ENCODE measurements at regions not wholly inside any gene's neighbourhood (a gene's known extent, or its start where the extent isn't known, plus 50 kb on each side); places are given as distances from the start of the nearest gene placed in this dataset.

GRCh38 chr2:150885236-150885635 is 376.4 kb downstream of the RBM43 start:
- H3K4me3 ChIP-seq, result no peak overlapping the region
- no peak for DNase-seq
- intact Hi-C loops (cut with DNase I; ENCODE audit: low total_unique reads), result no loop called here

GRCh38 chr2:150883613-150883895 is 378.1 kb downstream of the RBM43 start:
- intact Hi-C loops (cut with DNase I; ENCODE audit: low total_unique reads), result no loop called here
- no peak for TF ChIP-seq CTCF (IDR thresholded peaks at IDR 0.05)
- TF ChIP-seq POLR2A (IDR thresholded peaks at IDR 0.05), result no peak
- no peak for DNase-seq
- H3K27ac ChIP-seq, result no peak overlapping the region
- H3K9me3 ChIP-seq, result no peaks in the 10 kb centered on the region
- no peaks in the 10 kb centered on the region for H3K27me3 ChIP-seq
- H3K4me3 ChIP-seq, result no peak overlapping the region
- H3K36me3 ChIP-seq (ENCODE audit: low read depth, missing control alignments), result no peaks in the 10 kb centered on the region
- H3K4me1 ChIP-seq, result peaks cover 5% of the 10 kb centered on the region

More at GRCh38 chr2:150885236-150885635, 376.4 kb downstream of the RBM43 start:
- Histone ChIP-seq H3K36me3 (ENCODE audit: low read depth, missing control alignments) (no peaks in the 10 kb centered on the region), H3K27me3 (no peaks in the 10 kb centered on the region), H3K4me1 (peaks cover 5% of the 10 kb centered on the region), H3K27ac (no peak overlapping the region), H3K9me3 (no peaks in the 10 kb centered on the region)
- TF ChIP-seq POLR2A (IDR thresholded peaks at IDR 0.05) (no peak), CTCF (IDR thresholded peaks at IDR 0.05) (no peak)
- 86 to 90% methylated on average over 1 of the region's 1 CpG for WGBS, 2 donors

- no peaks in the 10 kb centered on the region for H3K9me3 ChIP-seq
- no peaks in the 10 kb centered on the region for H3K36me3 ChIP-seq (ENCODE audit: low read depth, missing control alignments)
- H3K27ac ChIP-seq, result no peak overlapping the region
- H3K27me3 ChIP-seq, result no peaks in the 10 kb centered on the region
- TF ChIP-seq POLR2A (IDR thresholded peaks at IDR 0.05), result no peak
- TF ChIP-seq CTCF (IDR thresholded peaks at IDR 0.05), result no peak
- no peak for DNase-seq
- H3K4me1 ChIP-seq, result peaks cover 5% of the 10 kb centered on the region
- no peak overlapping the region for H3K4me3 ChIP-seq
- 72 to 78% methylated on average over 7 of the region's 7 CpGs for WGBS, 2 donors
- intact Hi-C loops (cut with DNase I; ENCODE audit: low total_unique reads), result no loop called here
Measured at GRCh38 chr2:150882751-150883612, 378.7 kb downstream of the RBM43 start.

GRCh38 chr2:150880986-150881385 is 380.7 kb downstream of the RBM43 start:
- H3K4me3 ChIP-seq, result no peak overlapping the region
- no peaks in the 10 kb centered on the region for H3K27me3 ChIP-seq
- TF ChIP-seq POLR2A (IDR thresholded peaks at IDR 0.05), result no peak
- no peak for TF ChIP-seq CTCF (IDR thresholded peaks at IDR 0.05)
- no peaks in the 10 kb centered on the region for H3K9me3 ChIP-seq
- no peak for DNase-seq
- no peak overlapping the region for H3K27ac ChIP-seq
- intact Hi-C loops (cut with DNase I; ENCODE audit: low total_unique reads), result no loop called here
- WGBS, 2 donors, result 76 to 91% methylated on average over 2 of the region's 2 CpGs
- no peaks in the 10 kb centered on the region for H3K36me3 ChIP-seq (ENCODE audit: low read depth, missing control alignments)
- H3K4me1 ChIP-seq, result peaks cover 5% of the 10 kb centered on the region

- no peak for DNase-seq
- 75 to 82% methylated on average over 1 of the region's 1 CpG for WGBS, 2 donors
Measured at GRCh38 chr2:150878356-150878755, 383.3 kb downstream of the RBM43 start.

More at GRCh38 chr2:150878356-150878755, 383.3 kb downstream of the RBM43 start:
- H3K9me3 ChIP-seq, result no peaks in the 10 kb centered on the region
- H3K36me3 ChIP-seq (ENCODE audit: low read depth, missing control alignments), result no peaks in the 10 kb centered on the region
- H3K4me1 ChIP-seq, result peaks cover 5% of the 10 kb centered on the region
- no peaks in the 10 kb centered on the region for H3K27me3 ChIP-seq
- no peak overlapping the region for H3K27ac ChIP-seq
- TF ChIP-seq POLR2A (IDR thresholded peaks at IDR 0.05) (no peak), CTCF (IDR thresholded peaks at IDR 0.05) (no peak)
- intact Hi-C loops (cut with DNase I; ENCODE audit: low total_unique reads), result no loop called here
- H3K4me3 ChIP-seq, result no peak overlapping the region

Measured in testis (tissue), 2 donors.